Panc1 (cell line): ENCODE measurements at regions not wholly inside any gene's neighbourhood (a gene's known extent, or its start where the extent isn't known, plus 50 kb on each side); places are given as distances from the start of the nearest gene placed in this dataset.

Experiments
- POLR2AphosphoS5 ChIP-seq: IDR thresholded peaks from 2 replicates; pipeline ENCODE4 v1.6.1; 2012; ENCODE audit warnings: mild to moderate bottlenecking, low read depth, low read length, moderate library complexity
- TCF7L2 ChIP-seq: IDR thresholded peaks from 2 replicates; pipeline ENCODE4 v1.6.1; 2011; ENCODE audit warnings: mild to moderate bottlenecking, low read depth, low read length, inconsistent platforms

GRCh38 chr6:25186919-25187318, 92.3 kb upstream of the CARMIL1 start:
- no peak for TF ChIP-seq POLR2AphosphoS5
- no peak for TF ChIP-seq TCF7L2
